Natural killer cell (primary cell): ENCODE measurements at regions not wholly inside any gene's neighbourhood (a gene's known extent, or its start where the extent isn't known, plus 50 kb on each side); places are given as distances from the start of the nearest gene placed in this dataset.
A peak's percentile ranks its signal among the peaks of the same experiment; 100 is the strongest.

ENCODE experiments used
- ATAC-seq, 3 donors: fragments of 150-1000 bp in 2 of 3; fragments of 200-7000 bp in 1 of 3; cut with Tn5 transposase; 1 replicate in 1 of 3; 2 replicates in 2 of 3; pipeline ENCODE4 v1.10.0; 2021; ENCODE audit warnings: mild to moderate bottlenecking in 2 of 3, moderate library complexity in 2 of 3
- DNase-seq, 2 donors: peaks; one replicate each; pipeline versions ENCODE4 v3.0.0 to v3.0.0-alpha.2; 2013 to 2021; ENCODE audit warnings: mixed read lengths in 1 of 2
- H3K27ac ChIP-seq: one replicate; pipeline ENCODE4 v1.5.1; 2013; ENCODE audit warnings: mild to moderate bottlenecking, low read length
- H3K27me3 ChIP-seq: one replicate; pipeline ENCODE4 v1.6.1; 2013; ENCODE audit warnings: low read length; ENCODE audit not compliant: control insufficient read depth, insufficient read depth
- H3K36me3 ChIP-seq: one replicate; pipeline ENCODE4 v1.6.1; 2013; ENCODE audit warnings: low read length; ENCODE audit not compliant: control insufficient read depth, insufficient read depth
- H3K4me1 ChIP-seq: one replicate; pipeline ENCODE4 v1.6.1; 2013; ENCODE audit warnings: low read length; ENCODE audit not compliant: control insufficient read depth, insufficient read depth
- H3K4me3 ChIP-seq: one replicate; pipeline ENCODE4 v1.5.1; 2013; ENCODE audit warnings: low read length
- H3K9me3 ChIP-seq: one replicate; pipeline ENCODE4 v1.6.1; 2013; ENCODE audit warnings: low read length; ENCODE audit not compliant: control insufficient read depth, insufficient read depth
- H3K27ac Mint-ChIP-seq, 2 donors: one replicate each; pipeline ENCODE4 v1.8.0; 2022; ENCODE audit warnings: mild to moderate bottlenecking in 2 of 2, mixed read lengths in 2 of 2, moderate library complexity in 1 of 2
- H3K27me3 Mint-ChIP-seq, 2 donors: one replicate each; pipeline ENCODE4 v1.8.0; 2022; ENCODE audit warnings: low read depth in 2 of 2, mixed read lengths in 2 of 2
- H3K36me3 Mint-ChIP-seq: one replicate; pipeline ENCODE4 v1.8.0; 2022; ENCODE audit warnings: mixed read lengths
- H3K4me1 Mint-ChIP-seq, 2 donors: one replicate each; pipeline ENCODE4 v1.8.0; 2022; ENCODE audit warnings: mixed read lengths in 2 of 2
- H3K4me3 Mint-ChIP-seq: one replicate; pipeline ENCODE4 v1.8.0; 2022; ENCODE audit warnings: mild to moderate bottlenecking, moderate library complexity, mixed read lengths
- H3K9me3 Mint-ChIP-seq, 2 donors: one replicate each; pipeline ENCODE4 v1.8.0; 2022; ENCODE audit warnings: mixed read lengths in 2 of 2
- WGBS: methylation state at CpG from one replicate; pipeline ENCODE4 v1.1.7; 2013; ENCODE audit warnings: missing lambda C conversion rate; ENCODE audit not compliant: insufficient coverage; 5-methylcytosine and 5-hydroxymethylcytosine counted together
- intact Hi-C: fragments of 100-400 bp; cut with micrococcal nuclease; formaldehyde crosslinking; loops from one replicate; pipeline ENCODE4 v1.14.2; 2022
- TF ChIP-seq, protein P1 (sequence below): fragments of 200-600 bp; IDR thresholded peaks from one replicate; pipeline ENCODE4 v1.8.0; 2022; ENCODE audit warnings: antibody characterized with exemption

DNA sequence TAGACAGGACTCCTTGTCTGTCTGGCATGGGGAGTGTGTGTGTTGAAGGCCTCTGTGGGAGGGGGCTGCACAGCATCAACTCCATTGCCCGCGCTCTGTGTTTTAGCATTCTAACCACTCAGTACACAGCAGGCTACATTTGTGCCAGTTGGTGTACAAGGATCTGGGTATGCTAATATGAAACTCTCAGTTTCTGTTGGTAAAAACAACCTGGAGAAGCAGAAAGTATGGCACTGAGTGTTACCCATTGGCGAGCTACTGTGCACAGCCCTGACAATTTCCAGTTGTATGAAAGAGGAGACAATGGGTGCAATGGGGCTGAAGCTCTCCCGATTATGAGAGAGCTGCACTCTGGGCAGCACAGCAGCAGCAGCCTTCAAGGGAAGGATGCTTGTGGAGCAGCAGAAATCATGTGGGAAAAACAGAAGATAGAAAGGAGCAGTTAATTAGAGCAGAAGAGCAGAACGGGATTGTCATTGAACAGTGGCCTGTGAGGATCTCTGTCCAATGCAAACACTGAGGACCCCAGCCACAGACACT lies 443.6 kb downstream of the CBLN2 start:
- H3K27ac Mint-ChIP-seq, result no peak overlapping the region
- Histone ChIP-seq H3K9me3 (peaks cover 4% of the 10 kb centered on the region), H3K4me3 (no peak overlapping the region), H3K27ac (no peak overlapping the region), H3K4me1 (no peaks in the 10 kb centered on the region), H3K36me3 (no peaks in the 10 kb centered on the region), H3K27me3 (no peaks in the 10 kb centered on the region)
- intact Hi-C loops, result no loop called here
- TF ChIP-seq, protein P1, sequence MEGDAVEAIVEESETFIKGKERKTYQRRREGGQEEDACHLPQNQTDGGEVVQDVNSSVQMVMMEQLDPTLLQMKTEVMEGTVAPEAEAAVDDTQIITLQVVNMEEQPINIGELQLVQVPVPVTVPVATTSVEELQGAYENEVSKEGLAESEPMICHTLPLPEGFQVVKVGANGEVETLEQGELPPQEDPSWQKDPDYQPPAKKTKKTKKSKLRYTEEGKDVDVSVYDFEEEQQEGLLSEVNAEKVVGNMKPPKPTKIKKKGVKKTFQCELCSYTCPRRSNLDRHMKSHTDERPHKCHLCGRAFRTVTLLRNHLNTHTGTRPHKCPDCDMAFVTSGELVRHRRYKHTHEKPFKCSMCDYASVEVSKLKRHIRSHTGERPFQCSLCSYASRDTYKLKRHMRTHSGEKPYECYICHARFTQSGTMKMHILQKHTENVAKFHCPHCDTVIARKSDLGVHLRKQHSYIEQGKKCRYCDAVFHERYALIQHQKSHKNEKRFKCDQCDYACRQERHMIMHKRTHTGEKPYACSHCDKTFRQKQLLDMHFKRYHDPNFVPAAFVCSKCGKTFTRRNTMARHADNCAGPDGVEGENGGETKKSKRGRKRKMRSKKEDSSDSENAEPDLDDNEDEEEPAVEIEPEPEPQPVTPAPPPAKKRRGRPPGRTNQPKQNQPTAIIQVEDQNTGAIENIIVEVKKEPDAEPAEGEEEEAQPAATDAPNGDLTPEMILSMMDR, result no peak
- no peak overlapping the region for H3K4me3 Mint-ChIP-seq
- H3K9me3 Mint-ChIP-seq, result peaks cover 4 to 9% of the 10 kb centered on the region in 2 donors
- 86% methylated on average over 5 of the region's 5 CpGs for WGBS
- H3K36me3 Mint-ChIP-seq, result peaks cover 9% of the 10 kb centered on the region
- H3K4me1 Mint-ChIP-seq, result no peaks in the 10 kb centered on the region
- no peak for DNase-seq
- no peak for ATAC-seq
- no peaks in the 10 kb centered on the region for H3K27me3 Mint-ChIP-seq

- Mint-ChIP-seq H3K4me3 (no peak overlapping the region), H3K9me3 (peaks cover 4 to 7% of the 10 kb centered on the region in 2 donors), H3K27ac (no peak overlapping the region), H3K4me1 (no peaks in the 10 kb centered on the region), H3K27me3 (no peaks in the 10 kb centered on the region), H3K36me3 (no peaks in the 10 kb centered on the region)
- DNase-seq (no peak), ATAC-seq (no peak)
- no peaks in the 10 kb centered on the region for H3K27me3 ChIP-seq
- no peaks in the 10 kb centered on the region for H3K36me3 ChIP-seq
- H3K4me3 ChIP-seq, result no peak overlapping the region
- H3K27ac ChIP-seq, result no peak overlapping the region
- WGBS, result 26% methylated on average over 5 of the region's 5 CpGs
- TF ChIP-seq, protein P1, result no peak
- H3K9me3 ChIP-seq, result peaks cover 6% of the 10 kb centered on the region
- no peaks in the 10 kb centered on the region for H3K4me1 ChIP-seq
- intact Hi-C loops, result no loop called here
These were observed 452.8 kb downstream of the CBLN2 start for GRCh38 chr18:72091369-72091768.

DNA sequence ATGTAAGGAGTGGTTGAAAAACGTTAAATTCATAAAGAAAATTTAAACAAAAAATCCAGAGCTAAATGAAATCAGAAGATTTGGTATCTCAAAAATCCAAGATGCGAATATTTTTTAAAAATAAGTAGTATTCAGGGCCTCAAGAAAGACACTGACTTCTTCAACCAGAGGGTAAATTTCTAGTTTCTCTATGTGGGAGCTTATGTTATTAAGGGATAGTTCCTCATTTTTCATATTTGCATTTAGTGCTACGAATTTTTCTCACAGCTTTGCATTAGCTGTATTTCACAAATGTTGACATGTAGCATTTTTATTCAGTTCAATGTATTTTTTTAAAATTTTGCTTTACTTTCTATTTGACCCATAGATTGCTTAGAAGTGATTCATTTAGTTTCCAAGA lies 454.7 kb downstream of the CBLN2 start:
- Mint-ChIP-seq H3K4me1 (no peaks in the 10 kb centered on the region), H3K27ac (no peak overlapping the region), H3K9me3 (peaks cover 5 to 12% of the 10 kb centered on the region in 2 donors), H3K27me3 (no peaks in the 10 kb centered on the region), H3K4me3 (no peak overlapping the region), H3K36me3 (no peaks in the 10 kb centered on the region)
- intact Hi-C loops, result no loop called here
- no peak overlapping the region for H3K27ac ChIP-seq
- TF ChIP-seq, protein P1, result no peak
- no peak for ATAC-seq
- peaks cover 6% of the 10 kb centered on the region for H3K9me3 ChIP-seq
- no peaks in the 10 kb centered on the region for H3K4me1 ChIP-seq
- no peaks in the 10 kb centered on the region for H3K36me3 ChIP-seq
- no CpG with 5 or more reads among the region's 3 CpGs for WGBS
- DNase-seq, result no peak
- H3K4me3 ChIP-seq, result no peak overlapping the region
- H3K27me3 ChIP-seq, result no peaks in the 10 kb centered on the region

DNA sequence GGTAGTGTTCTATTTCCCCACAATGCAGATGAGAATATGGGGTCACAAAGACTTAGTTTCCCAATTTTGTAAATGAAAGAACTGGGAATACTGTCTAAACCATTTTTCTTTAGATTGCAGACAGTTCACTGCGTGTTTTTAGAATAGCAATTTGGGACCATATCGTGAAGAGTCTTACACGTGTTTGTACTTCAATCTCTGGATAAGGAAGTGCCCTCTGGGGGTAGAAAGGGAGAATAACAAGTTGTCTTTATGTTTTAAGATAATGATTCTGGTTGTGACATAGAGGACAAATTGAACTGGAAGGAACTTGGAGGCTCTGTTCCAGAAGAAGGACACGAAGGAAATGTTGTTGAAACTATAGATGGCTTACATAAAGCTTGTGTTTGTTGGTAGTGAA lies 457.7 kb downstream of the CBLN2 start:
- no peak for ATAC-seq
- H3K36me3 ChIP-seq, result no peaks in the 10 kb centered on the region
- 7% methylated on average over 4 of the region's 4 CpGs for WGBS
- H3K27ac ChIP-seq, result no peak overlapping the region
- no peak overlapping the region for H3K4me3 Mint-ChIP-seq
- peaks cover 5 to 12% of the 10 kb centered on the region in 2 donors for H3K9me3 Mint-ChIP-seq
- H3K4me3 ChIP-seq, result no peak overlapping the region
- no peaks in the 10 kb centered on the region for H3K9me3 ChIP-seq
- TF ChIP-seq, protein P1, result no peak
- no peaks in the 10 kb centered on the region for H3K4me1 ChIP-seq
- H3K27ac Mint-ChIP-seq, result no peak overlapping the region
- DNase-seq, result peak in 1 of 2 donors; percentile 15
- intact Hi-C loops, result no loop called here
- H3K27me3 ChIP-seq, result no peaks in the 10 kb centered on the region
- no peaks in the 10 kb centered on the region for H3K4me1 Mint-ChIP-seq
- no peaks in the 10 kb centered on the region for H3K27me3 Mint-ChIP-seq
- no peaks in the 10 kb centered on the region for H3K36me3 Mint-ChIP-seq
